ENCODE measurements at regions not wholly inside any gene's neighbourhood (a gene's known extent, or its start where the extent isn't known, plus 50 kb on each side); places are given as distances from the start of the nearest gene placed in this dataset.

DNA sequence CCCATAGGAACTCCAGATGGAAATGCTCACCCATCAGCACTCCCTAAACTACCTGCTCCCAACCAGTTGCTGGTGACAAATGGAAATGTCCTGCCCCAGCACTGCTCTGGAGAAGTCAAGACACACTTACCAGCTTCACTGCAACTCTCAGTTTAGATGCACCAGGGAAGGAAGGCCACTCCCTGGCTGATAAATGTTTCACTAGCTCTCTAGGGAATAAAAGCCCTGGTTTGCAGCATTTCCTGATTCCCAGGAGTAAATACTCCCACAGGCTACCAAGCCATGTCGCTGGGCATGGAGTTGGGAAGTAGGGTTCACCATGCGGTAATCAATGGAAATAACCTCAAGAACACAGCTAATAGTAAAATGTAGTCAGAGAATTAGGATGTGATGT lies 112.0 kb upstream of the NEO1 start:
- TF ChIP-seq RAD21 (IDR thresholded peaks at IDR 0.05) (no peak), JUND (IDR thresholded peaks at IDR 0.05) (no peak), SP1 (IDR thresholded peaks at IDR 0.05) (no peak), YY1 (IDR thresholded peaks at IDR 0.05) (no peak), RXRA (IDR thresholded peaks at IDR 0.05) (no peak), GABPA (IDR thresholded peaks at IDR 0.05 in 1 of 2, conservative IDR thresholded peaks at IDR 0.05 in 1 of 2) (no peak), HNF4A (conservative IDR thresholded peaks at IDR 0.05) (no peak), EGR1 (IDR thresholded peaks at IDR 0.05; ENCODE audit: low read depth in 2 of 2) (no peak)
- TF ChIP-seq, protein P1, sequence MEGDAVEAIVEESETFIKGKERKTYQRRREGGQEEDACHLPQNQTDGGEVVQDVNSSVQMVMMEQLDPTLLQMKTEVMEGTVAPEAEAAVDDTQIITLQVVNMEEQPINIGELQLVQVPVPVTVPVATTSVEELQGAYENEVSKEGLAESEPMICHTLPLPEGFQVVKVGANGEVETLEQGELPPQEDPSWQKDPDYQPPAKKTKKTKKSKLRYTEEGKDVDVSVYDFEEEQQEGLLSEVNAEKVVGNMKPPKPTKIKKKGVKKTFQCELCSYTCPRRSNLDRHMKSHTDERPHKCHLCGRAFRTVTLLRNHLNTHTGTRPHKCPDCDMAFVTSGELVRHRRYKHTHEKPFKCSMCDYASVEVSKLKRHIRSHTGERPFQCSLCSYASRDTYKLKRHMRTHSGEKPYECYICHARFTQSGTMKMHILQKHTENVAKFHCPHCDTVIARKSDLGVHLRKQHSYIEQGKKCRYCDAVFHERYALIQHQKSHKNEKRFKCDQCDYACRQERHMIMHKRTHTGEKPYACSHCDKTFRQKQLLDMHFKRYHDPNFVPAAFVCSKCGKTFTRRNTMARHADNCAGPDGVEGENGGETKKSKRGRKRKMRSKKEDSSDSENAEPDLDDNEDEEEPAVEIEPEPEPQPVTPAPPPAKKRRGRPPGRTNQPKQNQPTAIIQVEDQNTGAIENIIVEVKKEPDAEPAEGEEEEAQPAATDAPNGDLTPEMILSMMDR (IDR thresholded peaks at IDR 0.05; ENCODE audit: low read depth, low read length, missing input control), result no peak
- TF ChIP-seq, protein P2, sequence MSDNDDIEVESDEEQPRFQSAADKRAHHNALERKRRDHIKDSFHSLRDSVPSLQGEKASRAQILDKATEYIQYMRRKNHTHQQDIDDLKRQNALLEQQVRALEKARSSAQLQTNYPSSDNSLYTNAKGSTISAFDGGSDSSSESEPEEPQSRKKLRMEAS (IDR thresholded peaks at IDR 0.05), result no peak
- TF ChIP-seq, protein P3, sequence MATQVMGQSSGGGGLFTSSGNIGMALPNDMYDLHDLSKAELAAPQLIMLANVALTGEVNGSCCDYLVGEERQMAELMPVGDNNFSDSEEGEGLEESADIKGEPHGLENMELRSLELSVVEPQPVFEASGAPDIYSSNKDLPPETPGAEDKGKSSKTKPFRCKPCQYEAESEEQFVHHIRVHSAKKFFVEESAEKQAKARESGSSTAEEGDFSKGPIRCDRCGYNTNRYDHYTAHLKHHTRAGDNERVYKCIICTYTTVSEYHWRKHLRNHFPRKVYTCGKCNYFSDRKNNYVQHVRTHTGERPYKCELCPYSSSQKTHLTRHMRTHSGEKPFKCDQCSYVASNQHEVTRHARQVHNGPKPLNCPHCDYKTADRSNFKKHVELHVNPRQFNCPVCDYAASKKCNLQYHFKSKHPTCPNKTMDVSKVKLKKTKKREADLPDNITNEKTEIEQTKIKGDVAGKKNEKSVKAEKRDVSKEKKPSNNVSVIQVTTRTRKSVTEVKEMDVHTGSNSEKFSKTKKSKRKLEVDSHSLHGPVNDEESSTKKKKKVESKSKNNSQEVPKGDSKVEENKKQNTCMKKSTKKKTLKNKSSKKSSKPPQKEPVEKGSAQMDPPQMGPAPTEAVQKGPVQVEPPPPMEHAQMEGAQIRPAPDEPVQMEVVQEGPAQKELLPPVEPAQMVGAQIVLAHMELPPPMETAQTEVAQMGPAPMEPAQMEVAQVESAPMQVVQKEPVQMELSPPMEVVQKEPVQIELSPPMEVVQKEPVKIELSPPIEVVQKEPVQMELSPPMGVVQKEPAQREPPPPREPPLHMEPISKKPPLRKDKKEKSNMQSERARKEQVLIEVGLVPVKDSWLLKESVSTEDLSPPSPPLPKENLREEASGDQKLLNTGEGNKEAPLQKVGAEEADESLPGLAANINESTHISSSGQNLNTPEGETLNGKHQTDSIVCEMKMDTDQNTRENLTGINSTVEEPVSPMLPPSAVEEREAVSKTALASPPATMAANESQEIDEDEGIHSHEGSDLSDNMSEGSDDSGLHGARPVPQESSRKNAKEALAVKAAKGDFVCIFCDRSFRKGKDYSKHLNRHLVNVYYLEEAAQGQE (IDR thresholded peaks at IDR 0.05), result no peak
- TF ChIP-seq, protein P4, sequence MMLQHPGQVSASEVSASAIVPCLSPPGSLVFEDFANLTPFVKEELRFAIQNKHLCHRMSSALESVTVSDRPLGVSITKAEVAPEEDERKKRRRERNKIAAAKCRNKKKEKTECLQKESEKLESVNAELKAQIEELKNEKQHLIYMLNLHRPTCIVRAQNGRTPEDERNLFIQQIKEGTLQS (IDR thresholded peaks at IDR 0.05), result no peak
